Astrocyte of the cerebellum (primary cell): ENCODE measurements at regions not wholly inside any gene's neighbourhood (a gene's known extent, or its start where the extent isn't known, plus 50 kb on each side); places are given as distances from the start of the nearest gene placed in this dataset.

Experiments
- DNase-seq: peaks from one replicate; pipeline ENCODE4 v3.0.0-alpha.2; 2011; ENCODE audit warnings: low read depth
- H3K4me3 ChIP-seq: 2 replicates; pipeline ENCODE4 v1.5.1; 2011; ENCODE audit warnings: mild to moderate bottlenecking, low read depth, low read length, moderate library complexity
- in situ Hi-C: cut with HindIII; loops from 2 replicates; pipeline ENCODE4 v1.10.0; 2017; ENCODE audit warnings: low sequenced_read_pairs
- TF ChIP-seq, protein P1 (sequence below): IDR thresholded peaks from 2 replicates; pipeline ENCODE4 v1.5.1; 2012; ENCODE audit warnings: low read length, low read depth, moderate library complexity, mild to moderate bottlenecking; ENCODE audit errors: missing control alignments

DNA sequence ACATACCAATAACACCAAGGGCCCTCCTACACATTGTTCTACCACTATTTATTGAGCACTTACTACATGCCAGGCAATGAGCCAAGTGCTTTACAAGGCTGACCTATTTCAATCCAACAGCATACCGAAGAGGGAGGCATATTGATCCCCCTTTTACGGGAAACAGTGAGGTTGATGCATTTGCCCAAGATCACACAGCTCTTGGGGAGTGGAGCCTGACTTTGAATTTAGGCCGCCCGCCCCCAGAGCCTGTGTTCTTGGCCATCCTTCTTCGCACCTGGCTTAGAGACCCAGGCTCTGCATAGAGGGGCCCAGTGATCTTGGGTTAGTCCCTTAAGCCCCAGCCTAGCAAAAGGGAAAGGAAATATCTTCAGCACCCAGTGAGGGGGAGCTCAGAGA is 158.1 kb upstream of the IER5L start:
- DNase-seq: peak; percentile 55
- no peak overlapping the region for H3K4me3 ChIP-seq
- TF ChIP-seq, protein P1, sequence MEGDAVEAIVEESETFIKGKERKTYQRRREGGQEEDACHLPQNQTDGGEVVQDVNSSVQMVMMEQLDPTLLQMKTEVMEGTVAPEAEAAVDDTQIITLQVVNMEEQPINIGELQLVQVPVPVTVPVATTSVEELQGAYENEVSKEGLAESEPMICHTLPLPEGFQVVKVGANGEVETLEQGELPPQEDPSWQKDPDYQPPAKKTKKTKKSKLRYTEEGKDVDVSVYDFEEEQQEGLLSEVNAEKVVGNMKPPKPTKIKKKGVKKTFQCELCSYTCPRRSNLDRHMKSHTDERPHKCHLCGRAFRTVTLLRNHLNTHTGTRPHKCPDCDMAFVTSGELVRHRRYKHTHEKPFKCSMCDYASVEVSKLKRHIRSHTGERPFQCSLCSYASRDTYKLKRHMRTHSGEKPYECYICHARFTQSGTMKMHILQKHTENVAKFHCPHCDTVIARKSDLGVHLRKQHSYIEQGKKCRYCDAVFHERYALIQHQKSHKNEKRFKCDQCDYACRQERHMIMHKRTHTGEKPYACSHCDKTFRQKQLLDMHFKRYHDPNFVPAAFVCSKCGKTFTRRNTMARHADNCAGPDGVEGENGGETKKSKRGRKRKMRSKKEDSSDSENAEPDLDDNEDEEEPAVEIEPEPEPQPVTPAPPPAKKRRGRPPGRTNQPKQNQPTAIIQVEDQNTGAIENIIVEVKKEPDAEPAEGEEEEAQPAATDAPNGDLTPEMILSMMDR: no peak
- in situ Hi-C loops: no loop called here

DNA sequence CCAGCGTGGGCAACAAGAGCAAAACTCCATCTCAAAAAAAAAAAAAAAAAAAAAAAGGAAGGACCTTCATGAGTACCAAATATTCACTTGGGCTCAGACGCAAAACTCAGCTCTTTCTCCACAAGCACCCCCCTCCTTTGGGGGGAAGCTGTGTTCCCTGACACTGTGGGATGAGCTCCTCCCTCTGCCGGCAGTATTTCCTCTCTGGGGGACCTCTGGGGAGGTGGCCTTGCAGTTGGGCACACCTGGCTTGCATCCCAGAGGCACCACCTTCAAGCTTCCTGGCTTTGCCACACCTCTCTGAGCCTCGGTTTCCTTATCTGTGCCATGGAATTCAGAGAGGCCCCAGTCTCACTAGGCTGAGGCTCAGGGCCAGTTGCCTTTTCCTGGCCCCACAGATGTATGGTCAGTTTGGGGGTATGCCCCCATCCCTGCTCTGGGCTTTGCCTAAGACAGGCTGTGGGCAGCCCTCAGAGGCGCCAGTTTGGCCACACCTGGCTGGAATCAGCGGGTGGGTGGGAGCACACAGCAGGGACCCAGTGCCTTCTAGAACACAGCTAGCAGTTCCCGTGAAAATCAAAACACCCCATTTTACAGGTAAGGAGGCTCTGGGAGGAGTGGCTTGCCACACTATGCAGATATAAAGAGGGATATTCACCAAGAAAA is 157.5 kb upstream of the IER5L start:
- TF ChIP-seq, protein P1: no peak
- in situ Hi-C loops: no loop called here
- no peak for DNase-seq

DNA sequence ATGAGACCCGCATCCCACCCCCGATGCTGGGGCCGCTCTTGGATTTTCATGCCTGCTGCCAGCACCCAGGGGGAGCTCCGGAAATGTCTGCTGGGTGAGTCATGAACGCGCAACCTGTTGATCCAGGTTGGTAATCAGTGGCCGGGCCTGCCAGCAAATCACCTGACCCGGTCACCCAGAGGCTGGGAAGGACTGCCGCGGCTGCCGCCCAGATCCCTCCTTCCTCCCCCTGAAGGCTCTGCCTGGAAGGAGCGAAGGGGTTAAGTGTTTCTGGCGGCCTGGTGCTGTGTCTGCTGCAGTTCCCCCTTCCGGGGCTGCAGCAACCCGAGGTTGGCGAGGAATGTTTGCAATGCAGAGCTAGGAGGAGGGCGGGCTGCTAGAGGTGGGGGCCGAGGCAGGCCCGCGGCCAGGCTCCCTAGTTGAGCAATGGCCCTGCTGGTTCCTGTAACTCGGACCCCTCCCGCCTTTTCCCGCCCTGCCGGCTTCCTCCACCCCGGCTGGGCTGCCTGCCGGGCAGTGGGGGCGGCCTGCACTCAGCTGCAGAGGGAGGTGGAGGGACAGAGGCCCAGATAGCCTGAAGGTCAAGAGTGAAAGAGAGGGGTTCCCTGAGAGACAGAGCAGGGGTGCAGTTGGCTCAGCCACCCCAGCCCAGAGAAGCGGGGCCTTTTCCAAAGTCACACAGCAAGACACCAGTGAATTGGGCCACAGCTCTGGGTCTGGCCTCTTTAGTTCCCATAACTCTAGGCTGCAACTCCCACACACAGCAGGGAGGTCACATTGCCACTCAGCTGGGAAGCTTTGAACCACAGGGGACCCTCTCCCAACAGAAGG is 156.3 kb upstream of the IER5L start:
- peak; percentile 92 for DNase-seq
- H3K4me3 ChIP-seq: no peak overlapping the region
- in situ Hi-C loops: no loop called here
- TF ChIP-seq, protein P1: no peak

More for the DNA sequence above, 157.5 kb upstream of the IER5L start:
- H3K4me3 ChIP-seq: no peak overlapping the region

DNA sequence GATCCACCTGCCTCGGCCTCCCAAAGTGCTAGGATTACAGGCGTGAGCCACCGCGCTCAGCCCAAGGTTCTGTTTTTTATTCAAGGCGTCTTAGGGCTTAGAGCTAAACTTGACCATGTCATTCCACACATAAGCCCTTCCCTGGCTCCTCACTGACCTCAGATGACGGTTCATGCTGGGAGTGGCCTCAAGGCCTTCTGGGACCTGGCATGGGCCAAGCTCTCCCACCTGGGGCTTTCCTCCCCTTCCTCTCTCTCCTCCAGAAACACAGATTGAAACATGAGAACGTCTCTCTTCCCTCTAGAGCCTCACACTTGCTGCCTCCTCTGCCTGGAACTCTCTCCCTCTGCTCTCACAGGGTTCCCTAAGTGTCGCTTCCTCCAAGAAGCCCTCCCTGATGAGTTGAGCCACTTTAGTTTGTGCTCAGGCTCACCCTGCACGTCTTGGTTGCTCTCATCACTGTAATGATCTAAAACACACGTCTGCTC is 155.6 kb upstream of the IER5L start:
- in situ Hi-C loops: no loop called here
- H3K4me3 ChIP-seq: no peak overlapping the region
- peak; percentile 19 for DNase-seq
- TF ChIP-seq, protein P1: no peak

DNA sequence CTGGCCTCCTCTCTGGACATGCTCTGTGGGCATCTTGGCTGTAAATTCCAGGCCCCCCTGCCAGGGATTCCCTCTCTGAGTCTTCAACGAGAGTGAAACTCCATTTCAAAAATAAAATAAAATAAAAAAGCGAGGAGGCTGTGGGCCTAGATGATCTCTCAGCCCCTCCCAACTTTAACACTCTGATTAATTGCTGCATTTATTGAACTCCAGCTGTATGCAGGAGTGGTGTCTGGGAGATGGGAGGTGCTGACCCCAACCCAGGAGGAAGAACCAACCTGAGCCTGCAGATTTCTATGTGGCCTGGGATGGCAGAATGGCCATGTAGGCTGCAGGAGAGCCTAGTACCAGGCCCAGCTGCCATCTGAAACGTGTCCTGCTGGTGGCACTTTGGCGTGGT is 154.5 kb upstream of the IER5L start:
- no peak for DNase-seq
- in situ Hi-C loops: no loop called here
- no peak overlapping the region for H3K4me3 ChIP-seq
- TF ChIP-seq, protein P1: no peak

DNA sequence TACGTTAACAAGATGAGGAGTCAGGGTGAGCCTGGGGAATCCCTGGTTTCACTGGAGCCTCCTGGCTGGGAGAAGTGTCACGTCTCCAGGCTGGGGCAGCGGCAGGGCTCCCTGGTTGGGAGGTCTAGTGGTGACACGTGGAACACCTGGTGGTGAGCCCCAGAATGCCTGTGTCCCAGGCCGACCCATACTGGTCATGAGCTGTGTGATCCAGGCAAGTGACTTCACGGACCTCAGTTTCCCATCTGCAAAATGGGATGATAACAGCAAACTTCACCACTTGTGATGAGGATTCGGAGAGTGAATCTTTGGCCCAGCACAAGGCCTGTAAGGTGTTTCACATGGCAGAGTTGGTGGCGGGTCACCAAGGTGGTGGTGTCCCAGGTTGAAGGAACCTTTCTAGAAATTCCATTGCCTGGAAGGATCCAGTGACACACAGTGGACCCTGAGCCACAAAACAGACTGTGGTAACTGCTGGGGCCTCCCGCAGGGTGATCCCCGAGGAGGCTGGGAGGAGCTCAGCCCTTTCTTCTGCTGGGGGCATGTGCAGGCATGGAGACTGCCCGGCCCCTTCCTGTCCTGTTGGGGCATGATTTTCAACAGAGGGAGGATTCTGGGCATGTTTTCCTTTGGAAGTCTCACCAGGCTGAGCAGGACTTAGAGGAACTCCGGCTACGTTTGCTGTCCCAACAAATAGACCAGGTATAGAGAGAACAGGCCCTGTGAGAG is 153.9 kb upstream of the IER5L start:
- in situ Hi-C loops: no loop called here
- TF ChIP-seq, protein P1: no peak
- no peak overlapping the region for H3K4me3 ChIP-seq
- no peak for DNase-seq
